ENCODE measurements at regions not wholly inside any gene's neighbourhood (a gene's known extent, or its start where the extent isn't known, plus 50 kb on each side); places are given as distances from the start of the nearest gene placed in this dataset.

- Histone ChIP-seq H3K27ac (ENCODE audit: low read length) (no peak overlapping the region), H3K27me3 (ENCODE audit: insufficient read depth, low read length, poor library complexity) (no peaks in the 10 kb centered on the region), H3K79me2 (ENCODE audit: insufficient read depth, low read length) (no peaks in the 10 kb centered on the region), H3K36me3 (ENCODE audit: insufficient read depth, low read length) (no peaks in the 10 kb centered on the region), H3K4me3 (ENCODE audit: low read depth in 1 of 2, low read length in 2 of 2) (no peak overlapping the region), H3K9me3 (ENCODE audit: insufficient read depth, low read length, severe bottlenecking) (peaks cover 3% of the 10 kb centered on the region), H2AFZ (ENCODE audit: low read depth, low read length) (no peak overlapping the region), H3K4me1 (ENCODE audit: insufficient read depth, low read length) (no peaks in the 10 kb centered on the region), H3K4me2 (ENCODE audit: insufficient read depth, low read length) (no peak overlapping the region), H3K9ac (ENCODE audit: low read depth, low read length) (no peak overlapping the region), H4K20me1 (ENCODE audit: insufficient read depth, low read length) (no peaks in the 10 kb centered on the region)
- TF ChIP-seq CTCF (IDR thresholded peaks at IDR 0.05; ENCODE audit: borderline replicate concordance, extremely low read depth, low read length, poor library complexity, severe bottlenecking) (no peak), EZH2 (IDR thresholded peaks at IDR 0.05; ENCODE audit: borderline replicate concordance, low read depth, low read length, severe bottlenecking) (no peak)
- DNase-seq (no peak), ATAC-seq (ENCODE audit: insufficient read depth, low read depth) (no peak)
Observed at GRCh38 chr1:208615371-208615770, 371.2 kb upstream of the PLXNA2 start.

- no peak overlapping the region for H3K27ac ChIP-seq (ENCODE audit: low read length)
- TF ChIP-seq CTCF (IDR thresholded peaks at IDR 0.05; ENCODE audit: borderline replicate concordance, extremely low read depth, low read length, poor library complexity, severe bottlenecking), result no peak
- no peak for TF ChIP-seq EZH2 (IDR thresholded peaks at IDR 0.05; ENCODE audit: borderline replicate concordance, low read depth, low read length, severe bottlenecking)
- no peaks in the 10 kb centered on the region for H3K36me3 ChIP-seq (ENCODE audit: insufficient read depth, low read length)
- no peaks in the 10 kb centered on the region for H3K27me3 ChIP-seq (ENCODE audit: insufficient read depth, low read length, poor library complexity)
- no peak overlapping the region for H2AFZ ChIP-seq (ENCODE audit: low read depth, low read length)
- H3K79me2 ChIP-seq (ENCODE audit: insufficient read depth, low read length), result no peaks in the 10 kb centered on the region
- no peaks in the 10 kb centered on the region for H3K4me1 ChIP-seq (ENCODE audit: insufficient read depth, low read length)
- DNase-seq (no peak), ATAC-seq (ENCODE audit: insufficient read depth, low read depth) (no peak)
- no peak overlapping the region for H3K4me3 ChIP-seq (ENCODE audit: low read depth in 1 of 2, low read length in 2 of 2)
- no peaks in the 10 kb centered on the region for H4K20me1 ChIP-seq (ENCODE audit: insufficient read depth, low read length)
- peaks cover 3% of the 10 kb centered on the region for H3K9me3 ChIP-seq (ENCODE audit: insufficient read depth, low read length, severe bottlenecking)
- H3K4me2 ChIP-seq (ENCODE audit: insufficient read depth, low read length), result no peak overlapping the region
- H3K9ac ChIP-seq (ENCODE audit: low read depth, low read length), result no peak overlapping the region
Observed at GRCh38 chr1:208616776-208617175, 372.6 kb upstream of the PLXNA2 start.

- Histone ChIP-seq H4K20me1 (ENCODE audit: insufficient read depth, low read length) (no peaks in the 10 kb centered on the region), H3K27me3 (ENCODE audit: insufficient read depth, low read length, poor library complexity) (no peaks in the 10 kb centered on the region), H3K4me3 (ENCODE audit: low read depth in 1 of 2, low read length in 2 of 2) (no peak overlapping the region), H3K36me3 (ENCODE audit: insufficient read depth, low read length) (no peaks in the 10 kb centered on the region), H3K27ac (ENCODE audit: low read length) (no peak overlapping the region), H3K9me3 (ENCODE audit: insufficient read depth, low read length, severe bottlenecking) (no peaks in the 10 kb centered on the region), H3K4me2 (ENCODE audit: insufficient read depth, low read length) (no peak overlapping the region), H3K4me1 (ENCODE audit: insufficient read depth, low read length) (no peaks in the 10 kb centered on the region), H3K9ac (ENCODE audit: low read depth, low read length) (no peak overlapping the region), H2AFZ (ENCODE audit: low read depth, low read length) (no peak overlapping the region), H3K79me2 (ENCODE audit: insufficient read depth, low read length) (no peaks in the 10 kb centered on the region)
- no peak for ATAC-seq (ENCODE audit: insufficient read depth, low read depth)
- DNase-seq, result no peak
- TF ChIP-seq EZH2 (IDR thresholded peaks at IDR 0.05; ENCODE audit: borderline replicate concordance, low read depth, low read length, severe bottlenecking), result no peak
- no peak for TF ChIP-seq CTCF (IDR thresholded peaks at IDR 0.05; ENCODE audit: borderline replicate concordance, extremely low read depth, low read length, poor library complexity, severe bottlenecking)
Observed at GRCh38 chr1:208628022-208628914, 384.1 kb upstream of the PLXNA2 start.

Data from DND-41 (cell line).